Activated CD4-positive, alpha-beta T cell treated with anti-CD3 and anti-CD28 coated beads for 1 hour (primary cell): ENCODE measurements at regions not wholly inside any gene's neighbourhood (a gene's known extent, or its start where the extent isn't known, plus 50 kb on each side); places are given as distances from the start of the nearest gene placed in this dataset.
"Not testable (repeated sequence)": the region's sequence is repeated elsewhere in the genome, so short reads cannot be mapped to it uniquely, and the experiment has no call there.

Source experiments
- DNase-seq: peaks from one replicate; pipeline ENCODE4 v3.0.0-alpha.2; 2020

GRCh38 chr11:37370817-37371216 lies 772.8 kb upstream of the RAG2 start:
- DNase-seq = no peak

- no peak for DNase-seq
These were observed 766.3 kb upstream of the RAG2 start for GRCh38 chr11:37364246-37364839.

- no peak for DNase-seq
These were observed 755.2 kb upstream of the RAG2 start for GRCh38 chr11:37353192-37353591.

GRCh38 chr11:37352485-37352884 lies 754.4 kb upstream of the RAG2 start:
- no peak for DNase-seq

GRCh38 chr11:37343290-37343689 lies 745.3 kb upstream of the RAG2 start:
- no peak for DNase-seq

GRCh38 chr11:37336401-37336800 lies 738.4 kb upstream of the RAG2 start:
- no peak for DNase-seq

GRCh38 chr11:37333345-37333744 lies 735.3 kb upstream of the RAG2 start:
- DNase-seq = no peak

GRCh38 chr11:37323843-37324242 lies 725.8 kb upstream of the RAG2 start:
- DNase-seq = no peak

- DNase-seq = no peak
These were observed 724.5 kb upstream of the RAG2 start for GRCh38 chr11:37322333-37323194.

GRCh38 chr11:37320921-37321320 lies 722.9 kb upstream of the RAG2 start:
- no peak for DNase-seq

- no peak for DNase-seq
These were observed 719.8 kb upstream of the RAG2 start for GRCh38 chr11:37317803-37318202.

GRCh38 chr11:37313266-37313665 lies 715.2 kb upstream of the RAG2 start:
- no peak for DNase-seq

GRCh38 chr11:37306563-37306962 lies 708.5 kb upstream of the RAG2 start:
- no peak for DNase-seq

GRCh38 chr11:37301405-37301804 lies 703.4 kb upstream of the RAG2 start:
- not testable (repeated sequence) for DNase-seq

- no peak for DNase-seq
These were observed 700.1 kb upstream of the RAG2 start for GRCh38 chr11:37298173-37298572.

- no peak for DNase-seq
These were observed 688.9 kb upstream of the RAG2 start for GRCh38 chr11:37286890-37287289.

- no peak for DNase-seq
These were observed 684.3 kb upstream of the RAG2 start for GRCh38 chr11:37282367-37282766.

- no peak for DNase-seq
These were observed 682.2 kb upstream of the RAG2 start for GRCh38 chr11:37280200-37280599.

- no peak for DNase-seq
These were observed 679.9 kb upstream of the RAG2 start for GRCh38 chr11:37277896-37278465.

GRCh38 chr11:37264783-37265182 lies 666.7 kb upstream of the RAG2 start:
- no peak for DNase-seq

- DNase-seq = no peak
These were observed 666.0 kb upstream of the RAG2 start for GRCh38 chr11:37264060-37264459.

GRCh38 chr11:37263467-37263866 lies 665.4 kb upstream of the RAG2 start:
- not testable (repeated sequence) for DNase-seq

GRCh38 chr11:37259734-37260133 lies 661.7 kb upstream of the RAG2 start:
- no peak for DNase-seq

- DNase-seq = no peak
These were observed 650.1 kb upstream of the RAG2 start for GRCh38 chr11:37248145-37248544.
